HEK293T (cell line): ENCODE measurements at regions not wholly inside any gene's neighbourhood (a gene's known extent, or its start where the extent isn't known, plus 50 kb on each side); places are given as distances from the start of the nearest gene placed in this dataset.

Experiments used
- ARNT ChIP-seq: fragments of 450-650 bp; IDR thresholded peaks from 2 replicates; pipeline ENCODE4 v1.6.1; 2017; ENCODE audit warnings: mild to moderate bottlenecking
- BHLHE40 ChIP-seq: fragments of 450-650 bp; IDR thresholded peaks from 2 replicates; pipeline ENCODE4 v1.6.1; 2016; ENCODE audit warnings: mild to moderate bottlenecking, moderate library complexity, borderline replicate concordance
- L3MBTL2 ChIP-seq: fragments of 450-650 bp; conservative IDR thresholded peaks from 2 replicates; pipeline ENCODE4 v1.6.1; 2016; ENCODE audit warnings: mild to moderate bottlenecking
- PKNOX1 ChIP-seq: fragments of 450-650 bp; IDR thresholded peaks from 2 replicates; pipeline ENCODE4 v1.6.1; 2016
- SP1 ChIP-seq: fragments of 450-650 bp; IDR thresholded peaks from 2 replicates; pipeline ENCODE4 v1.6.1; 2017
- TARDBP ChIP-seq: fragments of 450-650 bp; IDR thresholded peaks from 2 replicates; pipeline ENCODE4 v1.6.1; 2016

- TF ChIP-seq BHLHE40 (no peak), ARNT (no peak), PKNOX1 (no peak), SP1 (no peak), TARDBP (no peak), L3MBTL2 (no peak)
Observed at GRCh38 chr5:91469517-91470165, 86.5 kb upstream of the ARRDC3 start.
